GM23248 (cell line): ENCODE measurements at regions not wholly inside any gene's neighbourhood (a gene's known extent, or its start where the extent isn't known, plus 50 kb on each side); places are given as distances from the start of the nearest gene placed in this dataset.

Experiments
- EZH2 ChIP-seq: fragments of 200-600 bp; sonication (generic); IDR thresholded peaks from 2 replicates; pipeline ENCODE4 v1.6.1; 2018; ENCODE audit warnings: antibody characterized with exemption, mild to moderate bottlenecking; ENCODE audit not compliant: insufficient read depth, poor library complexity, severe bottlenecking
- EZH2phosphoT487 ChIP-seq: fragments of 200-600 bp; sonication (generic); IDR thresholded peaks from 2 replicates; pipeline ENCODE4 v1.6.1; 2018; ENCODE audit warnings: antibody characterized with exemption, moderate library complexity, mild to moderate bottlenecking, low read depth; ENCODE audit not compliant: insufficient read depth

DNA sequence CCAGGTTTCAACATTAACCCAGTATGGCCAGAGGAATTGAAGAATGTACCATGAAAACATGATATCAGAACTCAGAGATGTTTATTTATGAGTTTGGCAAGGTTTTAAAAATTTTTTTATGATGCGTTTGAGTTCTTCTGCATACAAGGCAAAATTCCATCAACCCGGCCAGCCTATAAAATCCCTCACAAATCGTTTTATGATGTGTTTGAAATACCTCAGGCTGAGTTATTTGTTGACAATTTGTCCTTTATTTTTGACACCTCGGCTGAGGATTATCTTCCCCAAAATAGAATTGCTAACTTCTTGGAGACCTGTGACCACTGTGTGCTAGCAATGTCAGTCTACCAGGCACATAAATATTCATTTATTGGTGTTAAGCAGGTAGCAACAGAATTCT lies 91.9 kb upstream of the SLC24A3 start:
- TF ChIP-seq EZH2, result no peak
- TF ChIP-seq EZH2phosphoT487, result no peak
